Sigmoid colon (tissue), 4 donors: ENCODE measurements at regions not wholly inside any gene's neighbourhood (a gene's known extent, or its start where the extent isn't known, plus 50 kb on each side); places are given as distances from the start of the nearest gene placed in this dataset.

Source experiments
- POLR2AphosphoS5 ChIP-seq, 4 donors: sonication (generic); formaldehyde crosslinking; IDR thresholded peaks; one replicate each; pipeline ENCODE4 v1.6.1; 2017; ENCODE audit warnings: antibody characterized with exemption in 4 of 4
- TF ChIP-seq, protein P1 (sequence below), 4 experiments: fragments of 450-650 bp in 3 of 4; fragments of 200-600 bp in 1 of 4; IDR thresholded peaks; one replicate each; pipeline ENCODE4 v1.5.1; 2016 to 2019; ENCODE audit warnings: antibody characterized with exemption in 4 of 4, mild to moderate bottlenecking in 3 of 4, moderate library complexity in 2 of 4

- TF ChIP-seq, protein P1, sequence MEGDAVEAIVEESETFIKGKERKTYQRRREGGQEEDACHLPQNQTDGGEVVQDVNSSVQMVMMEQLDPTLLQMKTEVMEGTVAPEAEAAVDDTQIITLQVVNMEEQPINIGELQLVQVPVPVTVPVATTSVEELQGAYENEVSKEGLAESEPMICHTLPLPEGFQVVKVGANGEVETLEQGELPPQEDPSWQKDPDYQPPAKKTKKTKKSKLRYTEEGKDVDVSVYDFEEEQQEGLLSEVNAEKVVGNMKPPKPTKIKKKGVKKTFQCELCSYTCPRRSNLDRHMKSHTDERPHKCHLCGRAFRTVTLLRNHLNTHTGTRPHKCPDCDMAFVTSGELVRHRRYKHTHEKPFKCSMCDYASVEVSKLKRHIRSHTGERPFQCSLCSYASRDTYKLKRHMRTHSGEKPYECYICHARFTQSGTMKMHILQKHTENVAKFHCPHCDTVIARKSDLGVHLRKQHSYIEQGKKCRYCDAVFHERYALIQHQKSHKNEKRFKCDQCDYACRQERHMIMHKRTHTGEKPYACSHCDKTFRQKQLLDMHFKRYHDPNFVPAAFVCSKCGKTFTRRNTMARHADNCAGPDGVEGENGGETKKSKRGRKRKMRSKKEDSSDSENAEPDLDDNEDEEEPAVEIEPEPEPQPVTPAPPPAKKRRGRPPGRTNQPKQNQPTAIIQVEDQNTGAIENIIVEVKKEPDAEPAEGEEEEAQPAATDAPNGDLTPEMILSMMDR (IDR thresholded peaks at IDR 0.05), result no peak
- TF ChIP-seq POLR2AphosphoS5 (IDR thresholded peaks at IDR 0.05), result no peak
These were observed 241.0 kb downstream of the ADGRG6 start for GRCh38 chr6:142542704-142543233.
